ENCODE measurements at regions not wholly inside any gene's neighbourhood (a gene's known extent, or its start where the extent isn't known, plus 50 kb on each side); places are given as distances from the start of the nearest gene placed in this dataset.

GRCh38 chr6:56807989-56808337 is 146.9 kb upstream of the BEND6 start:
- DNase-seq: no peak
- Histone ChIP-seq H3K36me3 (ENCODE audit: control insufficient read depth, insufficient read depth, low read length) (no peaks in the 10 kb centered on the region), H3K4me3 (ENCODE audit: low read length) (no peak overlapping the region), H3K9me3 (ENCODE audit: control insufficient read depth, low read depth, low read length) (no peaks in the 10 kb centered on the region), H3K4me1 (ENCODE audit: control insufficient read depth, insufficient read depth, low read length) (no peaks in the 10 kb centered on the region), H3K27me3 (ENCODE audit: control insufficient read depth, insufficient read depth, low read length) (no peaks in the 10 kb centered on the region), H3K27ac (ENCODE audit: low read length) (no peak overlapping the region)
- 89% methylated on average over 2 of the region's 4 CpGs for WGBS (ENCODE audit: insufficient coverage, low lambda C conversion rate)

- no peak for DNase-seq
- 100% methylated on average over 1 of the region's 4 CpGs for WGBS (ENCODE audit: insufficient coverage, low lambda C conversion rate)
- Histone ChIP-seq H3K27me3 (ENCODE audit: control insufficient read depth, insufficient read depth, low read length) (no peaks in the 10 kb centered on the region), H3K27ac (ENCODE audit: low read length) (no peak overlapping the region), H3K36me3 (ENCODE audit: control insufficient read depth, insufficient read depth, low read length) (no peaks in the 10 kb centered on the region), H3K4me3 (ENCODE audit: low read length) (no peak overlapping the region), H3K4me1 (ENCODE audit: control insufficient read depth, insufficient read depth, low read length) (no peaks in the 10 kb centered on the region), H3K9me3 (ENCODE audit: control insufficient read depth, low read depth, low read length) (no peaks in the 10 kb centered on the region)
Observed at GRCh38 chr6:56807326-56807988, 147.4 kb upstream of the BEND6 start.

- no CpG with 5 or more reads among the region's 1 CpG for WGBS (ENCODE audit: insufficient coverage, low lambda C conversion rate)
- Histone ChIP-seq H3K36me3 (ENCODE audit: control insufficient read depth, insufficient read depth, low read length) (no peaks in the 10 kb centered on the region), H3K4me3 (ENCODE audit: low read length) (no peak overlapping the region), H3K27me3 (ENCODE audit: control insufficient read depth, insufficient read depth, low read length) (no peaks in the 10 kb centered on the region), H3K9me3 (ENCODE audit: control insufficient read depth, low read depth, low read length) (no peaks in the 10 kb centered on the region), H3K27ac (ENCODE audit: low read length) (no peak overlapping the region), H3K4me1 (ENCODE audit: control insufficient read depth, insufficient read depth, low read length) (no peaks in the 10 kb centered on the region)
- DNase-seq: no peak
Observed at GRCh38 chr6:56806368-56806767, 148.5 kb upstream of the BEND6 start.

GRCh38 chr6:56804996-56805395 is 149.9 kb upstream of the BEND6 start:
- Histone ChIP-seq H3K4me1 (ENCODE audit: control insufficient read depth, insufficient read depth, low read length) (no peaks in the 10 kb centered on the region), H3K4me3 (ENCODE audit: low read length) (no peak overlapping the region), H3K9me3 (ENCODE audit: control insufficient read depth, low read depth, low read length) (no peaks in the 10 kb centered on the region), H3K36me3 (ENCODE audit: control insufficient read depth, insufficient read depth, low read length) (no peaks in the 10 kb centered on the region), H3K27me3 (ENCODE audit: control insufficient read depth, insufficient read depth, low read length) (no peaks in the 10 kb centered on the region), H3K27ac (ENCODE audit: low read length) (no peak overlapping the region)
- no CpG with 5 or more reads among the region's 1 CpG for WGBS (ENCODE audit: insufficient coverage, low lambda C conversion rate)
- no peak for DNase-seq

GRCh38 chr6:56803594-56803993 is 151.3 kb upstream of the BEND6 start:
- no peak overlapping the region for H3K27ac ChIP-seq (ENCODE audit: low read length)
- H3K4me1 ChIP-seq (ENCODE audit: control insufficient read depth, insufficient read depth, low read length): no peaks in the 10 kb centered on the region
- no CpG with 5 or more reads among the region's 2 CpGs for WGBS (ENCODE audit: insufficient coverage, low lambda C conversion rate)
- H3K36me3 ChIP-seq (ENCODE audit: control insufficient read depth, insufficient read depth, low read length): no peaks in the 10 kb centered on the region
- H3K27me3 ChIP-seq (ENCODE audit: control insufficient read depth, insufficient read depth, low read length): no peaks in the 10 kb centered on the region
- no peak for DNase-seq
- H3K9me3 ChIP-seq (ENCODE audit: control insufficient read depth, low read depth, low read length): no peaks in the 10 kb centered on the region
- no peak overlapping the region for H3K4me3 ChIP-seq (ENCODE audit: low read length)

- Histone ChIP-seq H3K4me3 (ENCODE audit: low read length) (no peak overlapping the region), H3K4me1 (ENCODE audit: control insufficient read depth, insufficient read depth, low read length) (no peaks in the 10 kb centered on the region), H3K27ac (ENCODE audit: low read length) (no peak overlapping the region), H3K9me3 (ENCODE audit: control insufficient read depth, low read depth, low read length) (no peaks in the 10 kb centered on the region), H3K27me3 (ENCODE audit: control insufficient read depth, insufficient read depth, low read length) (no peaks in the 10 kb centered on the region), H3K36me3 (ENCODE audit: control insufficient read depth, insufficient read depth, low read length) (no peaks in the 10 kb centered on the region)
- WGBS (ENCODE audit: insufficient coverage, low lambda C conversion rate): no CpG with 5 or more reads among the region's 2 CpGs
- peak; percentile 5 to 20 for DNase-seq
Observed at GRCh38 chr6:56802584-56802983, 152.3 kb upstream of the BEND6 start.

GRCh38 chr6:56799989-56800388 is 154.9 kb upstream of the BEND6 start:
- H3K27me3 ChIP-seq (ENCODE audit: control insufficient read depth, insufficient read depth, low read length): no peaks in the 10 kb centered on the region
- H3K9me3 ChIP-seq (ENCODE audit: control insufficient read depth, low read depth, low read length): no peaks in the 10 kb centered on the region
- DNase-seq: no peak
- H3K27ac ChIP-seq (ENCODE audit: low read length): no peak overlapping the region
- H3K4me3 ChIP-seq (ENCODE audit: low read length): no peak overlapping the region
- no peaks in the 10 kb centered on the region for H3K36me3 ChIP-seq (ENCODE audit: control insufficient read depth, insufficient read depth, low read length)
- no peaks in the 10 kb centered on the region for H3K4me1 ChIP-seq (ENCODE audit: control insufficient read depth, insufficient read depth, low read length)
- WGBS (ENCODE audit: insufficient coverage, low lambda C conversion rate): 67% methylated on average over 1 of the region's 3 CpGs

GRCh38 chr6:56798163-56798562 is 155.5 kb upstream of the DST start:
- 82% methylated on average over 2 of the region's 2 CpGs for WGBS (ENCODE audit: insufficient coverage, low lambda C conversion rate)
- H3K27ac ChIP-seq (ENCODE audit: low read length): no peak overlapping the region
- no peaks in the 10 kb centered on the region for H3K27me3 ChIP-seq (ENCODE audit: control insufficient read depth, insufficient read depth, low read length)
- no peaks in the 10 kb centered on the region for H3K9me3 ChIP-seq (ENCODE audit: control insufficient read depth, low read depth, low read length)
- no peaks in the 10 kb centered on the region for H3K36me3 ChIP-seq (ENCODE audit: control insufficient read depth, insufficient read depth, low read length)
- no peak overlapping the region for H3K4me3 ChIP-seq (ENCODE audit: low read length)
- H3K4me1 ChIP-seq (ENCODE audit: control insufficient read depth, insufficient read depth, low read length): no peaks in the 10 kb centered on the region
- DNase-seq: no peak

GRCh38 chr6:56796196-56796532 is 153.5 kb upstream of the DST start:
- no peaks in the 10 kb centered on the region for H3K27me3 ChIP-seq (ENCODE audit: control insufficient read depth, insufficient read depth, low read length)
- DNase-seq: no peak
- H3K36me3 ChIP-seq (ENCODE audit: control insufficient read depth, insufficient read depth, low read length): no peaks in the 10 kb centered on the region
- no peaks in the 10 kb centered on the region for H3K9me3 ChIP-seq (ENCODE audit: control insufficient read depth, low read depth, low read length)
- H3K4me1 ChIP-seq (ENCODE audit: control insufficient read depth, insufficient read depth, low read length): no peaks in the 10 kb centered on the region
- no peak overlapping the region for H3K4me3 ChIP-seq (ENCODE audit: low read length)
- H3K27ac ChIP-seq (ENCODE audit: low read length): no peak overlapping the region
- no CpG with 5 or more reads among the region's 1 CpG for WGBS (ENCODE audit: insufficient coverage, low lambda C conversion rate)

- no peak for DNase-seq
- Histone ChIP-seq H3K4me1 (ENCODE audit: control insufficient read depth, insufficient read depth, low read length) (no peaks in the 10 kb centered on the region), H3K27me3 (ENCODE audit: control insufficient read depth, insufficient read depth, low read length) (no peaks in the 10 kb centered on the region), H3K4me3 (ENCODE audit: low read length) (no peak overlapping the region), H3K36me3 (ENCODE audit: control insufficient read depth, insufficient read depth, low read length) (no peaks in the 10 kb centered on the region), H3K9me3 (ENCODE audit: control insufficient read depth, low read depth, low read length) (no peaks in the 10 kb centered on the region), H3K27ac (ENCODE audit: low read length) (no peak overlapping the region)
- 63% methylated on average over 2 of the region's 6 CpGs for WGBS (ENCODE audit: insufficient coverage, low lambda C conversion rate)
Observed at GRCh38 chr6:56795466-56796195, 152.9 kb upstream of the DST start.

GRCh38 chr6:56794421-56794820 is 151.7 kb upstream of the DST start:
- no peaks in the 10 kb centered on the region for H3K27me3 ChIP-seq (ENCODE audit: control insufficient read depth, insufficient read depth, low read length)
- no peak overlapping the region for H3K27ac ChIP-seq (ENCODE audit: low read length)
- no peak overlapping the region for H3K4me3 ChIP-seq (ENCODE audit: low read length)
- no peaks in the 10 kb centered on the region for H3K4me1 ChIP-seq (ENCODE audit: control insufficient read depth, insufficient read depth, low read length)
- no peaks in the 10 kb centered on the region for H3K36me3 ChIP-seq (ENCODE audit: control insufficient read depth, insufficient read depth, low read length)
- no peak for DNase-seq
- no peaks in the 10 kb centered on the region for H3K9me3 ChIP-seq (ENCODE audit: control insufficient read depth, low read depth, low read length)
